HG02571 (cell line): ENCODE measurements at regions not wholly inside any gene's neighbourhood (a gene's known extent, or its start where the extent isn't known, plus 50 kb on each side); places are given as distances from the start of the nearest gene placed in this dataset.

Experiments used
- ATAC-seq: cut with Tn5 transposase; IDR thresholded peaks from one replicate; pipeline ENCODE4 v1.9.1; 2021; ENCODE audit warnings: mild to moderate bottlenecking, moderate library complexity; ENCODE audit not compliant: unreplicated experiment

DNA sequence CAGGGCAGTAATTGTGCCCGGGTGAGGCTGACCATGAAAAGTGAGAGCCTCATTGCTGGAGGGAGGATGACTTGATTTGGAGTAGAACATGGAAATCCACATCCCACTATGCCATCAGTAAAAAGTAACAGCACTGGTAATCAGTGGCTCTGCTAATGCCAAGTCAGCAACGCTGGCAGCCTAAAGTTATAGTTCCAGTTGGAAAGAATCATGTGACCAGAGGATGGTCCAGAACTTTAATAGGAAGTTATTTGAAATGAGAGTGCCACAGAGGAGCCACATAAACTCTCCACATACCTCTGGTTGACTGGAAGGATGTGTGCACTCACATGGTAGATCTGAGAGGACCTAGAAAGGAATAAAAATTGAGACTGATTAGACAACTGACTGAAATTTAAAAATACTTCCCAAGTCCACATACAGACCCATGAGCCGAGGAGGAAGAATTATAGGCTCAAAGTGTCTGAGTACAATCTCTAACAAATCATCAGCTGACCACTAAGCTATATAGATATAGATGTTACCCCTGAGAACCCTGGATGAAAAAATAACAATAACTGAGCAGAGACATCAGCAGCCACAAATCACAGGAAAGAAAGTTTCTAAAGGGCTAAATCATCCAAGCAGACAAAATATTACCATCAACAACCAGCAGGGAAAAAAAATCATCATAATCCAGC is 346.8 kb downstream of the STK39 start:
- ATAC-seq = no peak

DNA sequence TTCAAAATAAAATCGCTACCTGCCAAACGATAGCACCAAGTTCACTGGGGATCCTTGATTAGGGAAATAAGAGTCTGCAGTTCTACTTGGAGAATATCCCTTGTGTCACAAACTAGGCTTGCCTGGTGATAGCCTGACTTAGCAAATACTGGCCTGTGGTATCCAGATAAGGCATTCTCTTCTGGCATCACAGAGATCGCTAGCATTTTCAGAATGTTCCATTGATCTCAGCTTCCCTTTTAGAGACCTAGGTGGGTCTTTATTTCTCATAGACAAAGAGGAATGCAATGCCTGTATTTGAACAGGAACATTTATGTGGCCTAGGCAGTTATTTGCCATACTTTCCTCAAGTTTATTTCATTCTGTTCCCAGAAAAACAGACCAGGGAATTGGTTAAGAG is 349.1 kb downstream of the STK39 start:
- no peak for ATAC-seq

DNA sequence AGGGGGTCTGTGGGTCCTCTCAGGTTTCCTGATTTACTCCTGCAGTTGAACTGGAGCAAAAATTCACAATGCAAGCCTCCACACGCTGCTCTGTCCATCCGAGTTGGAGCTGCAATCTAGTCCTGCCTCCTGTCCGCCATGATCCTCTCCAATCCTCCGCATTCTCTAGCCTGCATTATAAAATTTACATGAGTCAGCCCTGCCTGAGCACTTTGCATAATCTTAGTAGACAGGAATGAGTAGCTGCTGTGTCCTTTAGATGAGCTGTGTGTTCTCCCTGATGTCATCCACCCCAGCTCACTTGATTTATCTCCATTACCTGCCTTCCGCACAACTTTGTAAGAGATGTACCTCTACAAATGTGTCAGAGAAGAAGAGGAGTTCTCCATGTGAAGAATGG is 355.6 kb downstream of the STK39 start:
- ATAC-seq = no peak

DNA sequence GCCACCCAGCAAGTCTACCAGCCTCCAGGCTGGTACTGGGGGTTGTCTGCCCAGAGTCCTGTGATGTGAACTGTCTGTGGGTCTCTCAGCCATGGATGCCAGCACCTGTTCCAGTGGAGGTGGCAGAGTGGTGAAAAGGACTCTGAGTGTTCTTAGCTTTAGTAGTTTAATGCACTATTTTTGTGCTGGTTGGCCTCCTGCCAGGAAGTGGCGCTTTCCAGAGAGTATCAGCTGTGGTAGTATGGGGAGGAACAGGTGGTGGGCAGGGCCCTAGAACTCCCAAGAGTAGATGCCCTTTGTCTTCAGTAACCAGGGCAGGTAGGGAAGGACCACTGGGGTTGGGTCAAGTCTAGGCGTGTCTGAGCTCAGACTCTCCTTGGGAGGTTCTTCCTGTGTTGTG is 356.7 kb downstream of the STK39 start:
- ATAC-seq = no peak

DNA sequence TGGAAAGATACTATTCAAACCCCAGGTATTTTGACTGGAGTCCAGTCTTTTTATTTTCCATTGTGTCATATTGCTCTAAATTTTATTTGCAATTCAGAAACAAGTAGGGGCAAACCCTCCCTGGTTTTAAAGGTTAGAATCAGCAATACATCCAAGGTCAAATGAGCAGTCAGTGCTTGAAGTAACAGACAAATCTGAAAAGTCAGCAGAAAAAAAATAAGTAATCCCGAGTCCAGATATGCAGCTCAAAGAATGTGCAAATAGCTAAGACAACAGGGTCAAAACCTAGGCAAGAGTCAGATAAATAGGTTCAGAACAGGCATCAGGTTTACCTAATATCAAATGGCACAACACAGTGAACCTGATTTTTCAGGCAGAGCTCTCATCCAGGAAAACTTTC is 367.0 kb downstream of the STK39 start:
- ATAC-seq = no peak

DNA sequence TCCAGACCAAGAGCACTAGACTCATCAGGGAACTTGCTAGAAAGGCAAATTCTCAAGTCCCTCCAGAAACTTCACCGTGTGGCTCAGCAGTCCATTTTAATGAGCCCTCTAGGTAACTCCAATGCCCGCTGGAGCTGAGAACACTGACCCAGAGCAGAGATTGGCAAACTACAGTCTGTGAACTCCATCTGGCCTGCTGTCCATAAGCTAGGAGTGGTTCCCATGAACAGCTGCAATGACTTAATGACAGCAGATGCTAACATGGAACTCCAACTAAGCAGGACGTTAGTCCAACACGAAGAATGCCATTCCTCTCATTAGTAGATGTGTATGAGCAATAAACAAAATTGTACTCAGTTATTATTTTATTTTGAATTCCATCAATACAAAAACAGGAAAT is 371.9 kb downstream of the STK39 start:
- ATAC-seq = no peak

DNA sequence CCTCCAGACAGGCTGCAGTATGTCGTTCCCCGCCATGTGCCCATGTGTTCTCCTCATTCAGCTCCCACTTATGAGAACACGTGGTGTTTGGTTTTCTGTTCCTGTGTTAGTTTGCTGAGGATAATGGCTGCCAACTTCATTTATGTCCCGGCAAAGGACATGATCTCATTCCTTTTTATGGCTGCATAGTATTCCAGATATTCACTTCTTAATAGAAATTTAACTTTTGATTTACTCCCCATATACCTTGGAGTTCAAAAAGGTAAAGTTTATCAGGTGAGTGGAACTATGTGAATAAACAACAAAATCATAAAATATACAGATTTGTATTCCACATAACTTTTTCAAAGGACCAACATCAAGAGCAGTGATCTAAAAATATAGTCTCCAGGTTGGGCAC is 372.6 kb downstream of the STK39 start:
- no peak for ATAC-seq

DNA sequence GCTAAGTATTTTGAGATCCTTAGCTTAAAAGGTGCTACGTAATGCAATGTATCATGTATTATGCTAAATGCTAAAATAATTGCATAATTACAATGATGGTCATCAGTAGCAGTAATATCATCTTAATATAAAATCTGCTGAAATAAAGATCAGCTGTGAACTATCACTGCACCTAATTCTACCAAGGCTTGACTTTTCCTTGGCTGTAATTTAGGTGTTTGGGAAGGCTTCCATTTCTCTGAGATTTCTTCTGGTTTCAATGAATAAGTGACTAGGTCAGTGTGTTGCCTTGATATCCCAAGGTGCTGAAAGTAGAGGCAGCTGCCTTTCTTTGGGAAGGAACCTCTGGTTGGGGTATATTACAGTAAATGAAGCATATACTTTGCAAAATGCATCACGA is 376.1 kb downstream of the STK39 start:
- ATAC-seq = no peak

DNA sequence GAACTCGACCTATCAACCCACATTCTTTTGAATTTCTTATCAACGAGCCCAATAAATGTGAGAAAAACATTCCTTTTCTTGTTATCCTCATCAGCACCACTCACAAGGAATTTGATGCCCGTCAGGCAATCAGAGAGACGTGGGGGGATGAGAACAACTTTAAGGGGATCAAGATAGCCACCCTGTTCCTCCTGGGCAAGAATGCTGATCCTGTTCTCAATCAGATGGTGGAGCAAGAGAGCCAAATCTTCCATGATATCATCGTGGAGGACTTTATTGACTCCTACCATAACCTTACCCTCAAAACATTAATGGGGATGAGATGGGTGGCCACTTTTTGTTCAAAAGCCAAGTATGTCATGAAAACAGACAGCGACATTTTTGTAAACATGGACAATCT is 378.2 kb downstream of the STK39 start:
- no peak for ATAC-seq

DNA sequence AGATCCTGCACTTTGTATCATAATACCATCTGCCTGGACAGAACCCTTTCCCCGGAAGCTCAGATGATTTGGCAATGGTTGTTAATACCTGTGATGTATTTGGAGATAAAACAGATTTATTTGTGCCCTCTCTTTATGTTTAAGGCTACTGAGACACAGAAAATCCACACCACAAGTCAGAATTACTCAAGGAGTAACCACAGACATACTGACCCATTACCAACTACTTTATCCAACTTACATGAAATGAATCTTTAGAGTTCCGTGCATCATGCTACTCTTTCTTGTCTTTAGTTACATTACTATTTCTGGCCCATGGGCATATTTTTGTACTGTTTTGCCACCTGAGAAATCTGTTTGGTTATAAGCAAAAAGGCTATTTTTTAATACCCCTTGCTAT is 384.0 kb downstream of the STK39 start:
- ATAC-seq = no peak

DNA sequence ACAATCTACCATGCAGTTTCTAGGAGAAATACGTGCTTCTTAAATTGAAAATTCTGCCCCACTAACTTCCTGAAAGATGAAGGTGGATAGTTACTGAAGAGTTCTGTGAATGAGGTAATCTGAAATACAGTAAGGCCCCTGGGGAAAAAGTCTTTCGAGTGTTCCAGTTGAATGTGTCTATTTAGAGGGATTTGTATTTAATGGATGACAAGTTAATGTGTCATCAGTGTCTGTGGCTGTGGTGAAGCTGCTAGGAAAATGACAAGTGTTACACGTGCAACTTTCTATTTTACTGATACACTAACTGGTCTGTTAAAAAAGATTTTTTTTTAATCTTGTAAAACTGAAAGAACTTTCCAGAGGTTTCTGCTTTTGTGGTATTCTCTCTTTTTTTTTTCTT is 384.6 kb downstream of the STK39 start:
- peak; percentile 78 for ATAC-seq

DNA sequence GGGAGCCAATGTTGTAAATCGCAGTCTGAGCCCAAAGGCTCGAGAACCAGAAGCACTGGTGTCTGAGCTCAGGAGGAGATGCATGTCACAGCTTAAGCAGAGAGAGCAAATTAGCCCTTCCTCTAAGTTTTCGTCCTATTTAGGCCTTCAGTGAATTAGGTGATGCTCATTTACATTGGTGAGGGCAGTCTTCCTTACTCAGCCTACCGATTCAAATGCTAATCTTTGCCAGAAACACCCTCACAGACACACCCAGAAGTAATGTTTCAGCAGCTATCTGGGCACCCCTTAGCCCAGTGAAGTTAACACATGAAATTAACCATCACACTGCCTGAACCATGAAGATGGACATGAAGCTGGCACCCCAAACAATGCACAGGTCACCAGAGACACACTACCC is 385.1 kb downstream of the STK39 start:
- ATAC-seq = no peak

DNA sequence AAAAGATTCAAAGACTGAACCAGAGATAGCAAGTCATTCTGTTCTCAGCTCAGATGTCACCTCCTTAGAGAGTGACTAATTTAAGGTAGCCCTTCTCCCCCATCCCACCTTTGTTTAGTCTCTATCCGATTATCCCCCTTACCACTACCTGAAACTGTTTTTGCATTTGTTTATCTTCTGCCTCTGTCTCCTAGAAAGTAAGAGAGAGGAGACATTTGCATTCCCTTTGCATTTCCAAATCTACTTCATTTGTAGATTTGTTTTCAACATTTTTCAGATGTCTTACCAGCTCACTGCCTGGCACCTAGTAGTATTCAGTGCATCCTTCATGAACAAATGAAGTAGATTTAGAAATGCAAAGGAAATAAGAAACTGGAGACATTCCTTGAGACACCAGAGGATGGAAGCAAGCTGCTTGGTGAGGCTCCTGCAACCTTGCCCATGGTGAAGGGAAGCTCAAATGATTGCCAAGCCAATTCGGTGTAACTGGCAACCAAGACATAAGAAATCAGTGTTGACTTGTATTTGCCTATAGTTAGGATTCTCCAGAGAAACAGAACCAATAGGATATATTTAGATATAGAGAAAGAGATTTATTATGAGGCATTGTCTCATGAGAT is 385.7 kb downstream of the STK39 start:
- ATAC-seq = no peak

DNA sequence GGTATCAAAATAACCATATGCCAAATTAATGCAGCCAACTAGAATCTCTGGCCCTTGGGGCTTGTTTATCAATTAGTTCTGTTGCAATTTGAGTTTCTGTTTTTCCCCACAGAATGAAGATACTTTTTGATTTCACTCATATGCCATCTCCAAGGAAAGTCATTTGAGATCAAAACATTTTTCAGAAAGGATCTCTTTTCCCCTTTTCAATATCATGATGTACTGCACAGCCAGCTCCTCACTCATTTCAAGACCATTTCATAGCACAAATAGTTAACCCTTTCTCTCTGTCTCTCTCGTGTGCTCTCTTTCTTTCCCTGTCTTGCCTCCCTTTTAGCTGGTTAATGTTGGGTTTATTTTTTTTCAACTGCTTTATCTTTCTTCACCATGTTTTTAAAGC is 387.3 kb downstream of the STK39 start:
- ATAC-seq = no peak

DNA sequence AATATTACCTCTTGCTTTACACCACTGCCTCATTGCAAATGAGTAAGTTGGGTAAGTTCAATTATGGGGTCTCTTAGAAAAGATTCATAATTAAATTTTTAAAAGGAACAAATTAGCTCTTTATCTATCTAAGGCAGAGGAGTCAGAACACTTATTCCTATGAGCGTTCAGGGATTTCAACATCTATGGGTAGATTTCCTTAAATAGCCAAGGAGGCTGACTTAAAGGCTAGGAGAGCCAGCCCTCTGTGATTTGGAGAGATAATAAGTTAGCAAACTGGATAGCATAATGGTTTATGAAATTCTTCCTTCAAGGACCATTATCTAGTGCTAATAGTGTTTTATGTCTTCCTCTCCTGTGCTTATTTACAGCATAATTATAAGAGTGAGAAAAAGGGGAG is 387.7 kb downstream of the STK39 start:
- no peak for ATAC-seq

DNA sequence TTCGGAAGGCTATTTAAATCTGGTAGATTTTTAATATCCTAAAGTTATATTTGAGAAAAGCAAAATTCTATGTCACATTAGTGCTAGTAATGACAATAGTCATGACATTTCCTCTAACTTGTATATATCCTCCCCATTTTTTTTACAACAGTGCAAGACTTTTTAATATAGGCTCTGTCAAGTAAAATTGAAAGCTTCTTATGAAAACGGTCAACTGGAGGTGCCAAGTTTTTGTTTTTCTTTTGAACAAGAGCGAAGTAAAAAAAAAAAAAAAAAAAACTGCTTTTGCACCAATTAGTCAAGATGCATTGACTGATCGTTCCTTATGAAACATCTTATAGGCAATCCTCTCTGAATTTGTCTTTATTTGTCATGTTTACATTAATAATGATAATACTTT is 389.3 kb downstream of the STK39 start:
- ATAC-seq = no peak

DNA sequence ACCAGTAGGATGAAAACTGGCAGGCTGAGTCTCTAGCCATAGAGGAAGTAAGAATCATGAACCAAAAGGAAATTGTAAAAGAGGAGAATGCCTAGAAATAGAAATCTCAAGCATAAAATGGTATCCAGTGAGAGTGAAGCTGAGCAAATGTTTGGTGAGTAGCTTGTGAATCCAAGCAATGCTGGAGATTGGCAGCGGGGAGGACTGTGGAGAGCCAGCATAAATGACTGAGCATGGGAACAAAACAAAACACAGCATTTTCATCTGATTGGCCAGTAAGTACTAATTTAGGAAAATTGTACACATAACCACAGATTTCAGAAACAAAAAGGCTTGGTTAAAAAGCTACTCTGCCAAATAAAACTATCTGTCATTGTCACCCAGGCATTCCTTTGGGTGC is 390.0 kb downstream of the STK39 start:
- no peak for ATAC-seq

DNA sequence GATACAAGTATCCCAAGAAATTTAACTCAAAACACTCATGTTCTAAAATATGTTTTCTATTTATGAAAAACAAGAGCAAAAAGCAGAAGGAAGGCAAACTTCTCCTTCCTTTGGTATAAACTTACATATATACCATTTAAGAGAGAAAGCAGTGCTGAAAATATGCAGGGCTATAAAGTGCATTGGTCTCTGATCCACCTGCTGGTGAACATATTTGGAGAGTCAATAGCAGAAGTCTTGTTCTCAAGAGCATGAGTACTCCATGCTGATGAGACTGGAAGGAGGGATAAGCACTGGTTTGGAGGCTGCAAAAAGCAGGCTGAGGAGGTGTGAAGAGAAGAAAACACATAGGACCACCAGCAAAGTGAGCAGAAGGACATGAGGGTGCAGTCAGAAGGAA is 391.2 kb downstream of the STK39 start:
- ATAC-seq = no peak

DNA sequence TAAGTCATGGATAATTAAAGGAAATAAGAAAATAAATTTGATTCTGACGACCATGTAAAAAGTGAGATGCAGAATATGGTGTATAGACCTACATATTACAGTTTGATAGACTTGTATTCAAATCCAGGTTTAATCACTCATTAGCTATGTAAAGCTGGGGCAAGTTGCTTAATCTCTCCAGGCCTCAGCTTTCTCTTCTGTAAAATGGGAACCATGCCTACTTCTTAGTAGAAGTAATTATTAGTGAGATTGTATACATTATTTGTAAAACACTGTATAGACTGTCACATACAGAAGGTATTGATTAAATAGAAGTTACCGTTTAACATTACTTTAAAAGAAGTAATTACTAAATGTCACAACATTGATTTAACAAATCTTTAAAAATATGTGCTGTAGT is 392.2 kb downstream of the STK39 start:
- no peak for ATAC-seq

DNA sequence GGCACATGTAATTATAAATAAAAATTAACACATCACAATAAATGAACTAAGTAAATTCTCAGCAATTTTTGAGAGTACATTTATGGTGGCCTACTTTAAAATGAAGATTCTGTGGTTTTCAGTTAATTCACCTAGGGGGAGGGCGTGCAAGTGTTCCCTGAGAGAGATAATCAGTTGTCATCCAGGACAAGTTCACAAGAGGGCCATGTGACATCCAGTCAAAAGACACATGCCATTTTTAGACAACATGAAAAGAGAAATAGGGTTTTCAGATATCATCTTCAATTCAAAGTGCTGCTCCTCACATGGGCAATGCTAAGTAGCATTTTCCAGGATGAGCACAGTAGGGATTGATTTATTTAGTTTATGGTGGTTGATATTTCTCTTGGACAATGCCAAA is 393.7 kb downstream of the STK39 start:
- no peak for ATAC-seq

DNA sequence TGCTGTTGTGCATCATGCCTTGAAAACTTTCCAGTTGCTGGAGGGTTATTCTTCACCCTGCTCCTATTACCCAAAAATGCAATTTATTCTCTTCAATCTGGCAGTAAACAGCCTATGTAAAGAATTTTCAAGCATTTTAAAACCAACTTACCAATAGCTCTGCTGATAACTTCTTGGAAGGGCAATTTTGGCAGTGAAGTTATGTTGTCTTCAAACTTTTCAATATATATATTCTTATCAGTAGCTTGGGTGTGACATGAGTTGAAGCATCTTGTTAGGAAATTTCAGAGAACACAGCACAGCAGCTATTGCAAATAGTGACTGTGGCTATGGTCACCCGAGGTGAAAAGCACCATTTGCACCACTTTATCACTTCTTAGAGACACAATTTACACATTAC is 395.5 kb downstream of the STK39 start:
- no peak for ATAC-seq

DNA sequence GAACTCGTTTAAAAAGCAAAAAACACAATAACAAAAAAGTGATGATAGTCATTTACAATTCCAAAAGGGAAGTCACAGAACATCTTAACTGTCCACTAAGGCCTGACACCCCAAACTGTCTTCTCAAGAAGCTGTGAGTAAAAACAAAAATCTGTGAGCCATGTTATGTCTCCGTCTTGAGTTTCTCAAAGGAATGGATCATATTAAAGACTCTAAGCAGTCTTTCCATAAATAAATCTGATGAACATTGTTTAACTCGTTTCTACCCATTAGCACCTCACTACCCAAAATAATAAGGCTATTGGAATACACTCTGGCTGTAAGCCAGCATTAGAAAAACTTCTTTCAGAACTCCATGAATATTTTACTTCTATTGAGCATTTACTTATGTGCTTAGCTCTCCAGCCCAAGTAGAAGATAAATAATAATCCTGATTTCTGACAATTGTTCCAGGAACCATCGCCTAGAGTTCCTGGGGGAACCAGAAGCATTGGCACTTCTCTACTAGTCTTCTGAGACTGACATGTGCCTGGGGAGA is 396.0 kb downstream of the STK39 start:
- ATAC-seq = no peak
